Cerebellar cortex (tissue), 1 donor: ENCODE measurements at regions not wholly inside any gene's neighbourhood (a gene's known extent, or its start where the extent isn't known, plus 50 kb on each side); places are given as distances from the start of the nearest gene placed in this dataset.

Experiments used
- DNase-seq: peaks from one replicate; pipeline ENCODE4 v3.0.0-alpha.2; 2015; ENCODE audit warnings: low spot score

GRCh38 chr11:45473341-45473895 lies 187.3 kb upstream of the SYT13 start:
- peak; percentile 62 for DNase-seq

DNA sequence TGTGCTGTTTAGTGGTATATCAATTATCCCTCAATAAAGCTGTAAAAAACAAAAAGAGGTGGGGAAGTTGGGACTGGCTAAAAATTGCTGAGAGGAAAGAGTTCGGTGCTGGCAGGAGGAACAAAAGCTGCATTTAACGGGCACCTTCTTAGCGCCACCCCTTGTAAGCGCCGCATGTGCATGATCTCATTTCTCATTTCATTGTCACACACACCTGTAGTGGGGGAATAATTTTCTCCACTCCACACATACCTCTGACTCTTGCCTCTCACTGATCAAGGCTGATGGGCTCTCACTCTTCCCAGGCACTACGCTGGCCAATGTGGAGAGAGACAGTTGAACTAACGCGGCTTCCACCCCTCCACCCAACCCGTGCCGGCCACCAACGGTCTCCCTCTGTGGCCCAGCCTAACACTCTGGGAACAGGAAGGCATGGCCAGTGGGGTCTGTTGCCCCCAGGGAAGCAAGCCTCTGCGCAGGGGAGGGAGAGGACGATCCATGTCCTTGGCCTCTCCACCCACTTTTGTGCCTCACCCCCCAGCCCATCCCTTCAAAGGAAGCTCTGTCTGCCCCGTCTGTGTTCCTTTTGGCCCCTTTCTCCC lies 186.7 kb upstream of the SYT13 start:
- no peak for DNase-seq

DNA sequence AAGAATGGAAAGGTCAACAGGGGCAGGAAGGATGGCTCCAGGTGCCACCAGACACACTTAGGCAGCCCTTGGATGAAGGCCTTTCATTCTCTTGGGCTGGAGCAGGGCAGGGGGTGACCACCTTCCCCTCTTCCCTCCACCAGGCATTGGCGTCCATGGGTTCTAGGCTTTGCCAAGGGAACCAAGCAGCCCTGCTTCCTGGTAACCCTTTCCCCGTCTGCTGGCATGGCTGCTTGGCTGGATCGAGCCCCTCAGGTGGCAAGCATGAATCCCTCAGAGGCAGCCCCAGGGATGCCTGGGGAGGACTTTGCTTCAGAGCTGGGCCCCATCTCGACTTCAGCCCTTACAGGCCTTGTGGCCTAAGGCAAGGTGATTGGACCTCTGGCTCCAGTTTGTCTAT lies 185.1 kb upstream of the SYT13 start:
- DNase-seq, result no peak

DNA sequence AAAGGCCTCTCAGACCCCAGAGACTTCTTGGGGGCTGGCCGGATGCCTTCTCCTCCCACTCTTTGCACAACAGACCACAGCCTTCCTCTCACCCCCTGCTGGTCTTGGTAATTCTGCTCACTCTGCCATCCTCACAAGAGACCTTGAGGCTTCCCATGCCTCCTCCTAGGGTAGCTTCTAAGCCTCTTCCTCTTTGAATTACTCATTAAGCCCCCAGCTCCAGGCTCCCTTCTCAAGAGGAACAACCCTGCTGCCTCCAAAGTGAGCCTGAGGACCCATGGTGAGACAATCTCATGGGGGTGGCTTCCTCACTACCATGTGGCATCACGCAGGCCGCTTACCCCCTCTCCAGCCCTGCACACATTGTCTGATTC lies 184.6 kb upstream of the SYT13 start:
- no peak for DNase-seq

DNA sequence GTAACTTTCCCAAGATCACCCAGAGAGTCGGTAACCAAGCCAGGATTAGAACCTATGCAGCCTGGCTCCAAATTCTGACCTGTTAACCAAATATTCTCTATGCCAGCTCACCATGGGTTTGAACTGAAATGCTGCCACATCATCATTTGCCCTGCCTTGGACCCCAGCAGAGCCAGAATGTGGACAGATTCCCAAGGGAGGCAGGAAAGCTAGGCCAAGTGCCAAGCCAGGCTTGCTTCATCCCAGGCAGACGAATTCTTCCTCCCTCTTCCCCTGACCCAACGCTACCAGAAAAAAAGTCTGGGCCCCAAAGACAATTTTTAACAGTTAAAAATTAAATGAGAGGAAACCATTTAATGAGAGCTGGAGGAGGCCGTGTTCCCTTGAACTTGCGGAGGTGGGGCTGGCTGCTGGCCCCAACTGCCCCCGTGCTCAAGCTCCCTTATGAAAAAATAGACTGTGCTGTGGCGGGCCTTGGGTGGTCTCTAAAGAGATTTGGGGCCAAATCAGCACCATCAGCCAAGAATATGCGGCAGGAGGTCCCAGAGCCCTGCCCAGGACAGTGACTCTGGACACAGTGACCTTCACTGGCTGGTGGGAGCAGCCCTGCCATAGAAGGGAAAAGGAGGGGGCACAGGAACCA lies 184.1 kb upstream of the SYT13 start:
- no peak for DNase-seq

- DNase-seq, result no peak
Observed at GRCh38 chr11:45468267-45468856, 182.2 kb upstream of the SYT13 start.

GRCh38 chr11:45463541-45463940 lies 177.4 kb upstream of the SYT13 start:
- DNase-seq, result no peak

DNA sequence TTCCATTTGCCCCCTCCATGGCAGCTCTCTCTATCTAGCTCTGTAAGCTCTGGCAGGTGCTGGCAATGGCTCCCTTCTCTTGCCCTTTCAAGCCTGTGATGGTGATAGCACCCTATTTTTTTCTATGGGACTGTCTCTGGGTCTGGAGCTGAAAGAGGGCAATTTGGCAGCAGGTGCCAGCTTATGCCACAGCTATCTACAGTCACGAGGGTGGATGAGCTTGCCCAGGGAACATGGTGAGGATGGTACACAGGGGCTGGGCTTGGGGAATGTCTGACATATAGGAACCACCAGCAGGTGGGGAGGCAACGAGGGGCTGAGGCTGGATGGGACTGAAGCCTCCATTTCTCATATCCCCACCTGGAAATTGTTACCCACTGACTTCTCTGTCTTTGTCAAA lies 175.4 kb upstream of the SYT13 start:
- no peak for DNase-seq

- DNase-seq, result no peak
Observed at GRCh38 chr11:45459491-45459890, 173.3 kb upstream of the SYT13 start.

DNA sequence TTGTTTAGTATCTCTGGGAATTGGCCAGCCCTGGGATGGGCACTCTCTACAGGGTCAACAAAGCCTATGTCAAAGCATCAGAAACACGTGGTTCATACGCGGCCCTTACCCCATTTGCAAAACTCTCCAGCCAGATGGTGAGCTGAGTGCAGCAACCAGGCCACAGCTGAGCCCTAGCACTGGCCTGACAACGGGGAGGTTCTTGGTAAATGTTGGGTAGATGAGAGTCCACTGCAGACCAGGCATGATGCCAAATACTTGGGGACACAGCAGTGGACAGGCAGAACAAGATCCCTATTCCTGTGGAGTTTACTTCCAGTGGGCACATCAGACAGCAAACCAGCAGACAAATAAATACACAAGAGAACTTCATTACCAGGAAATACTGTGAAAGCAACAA lies 172.1 kb upstream of the SYT13 start:
- no peak for DNase-seq

- no peak for DNase-seq
Observed at GRCh38 chr11:45457649-45458048, 171.5 kb upstream of the SYT13 start.

DNA sequence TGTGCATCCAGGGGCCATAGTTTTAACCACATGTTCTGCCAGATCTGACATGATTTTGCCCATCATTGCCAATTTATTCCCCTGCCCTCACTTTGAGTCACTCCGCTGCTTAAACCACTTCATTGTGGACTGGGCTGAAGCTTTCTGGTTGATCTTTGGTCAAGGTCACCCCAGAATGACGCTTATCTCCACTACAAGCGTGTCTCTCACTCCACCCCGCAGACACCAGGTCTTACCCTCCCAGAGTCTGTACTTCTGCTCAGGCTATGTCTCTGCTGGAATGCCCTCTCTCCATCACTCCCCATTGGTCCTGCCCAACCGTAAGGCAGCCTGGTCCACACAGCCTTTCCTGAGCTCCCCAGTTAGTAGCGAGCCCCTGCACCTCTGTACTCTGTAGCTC lies 170.5 kb upstream of the SYT13 start:
- DNase-seq, result no peak

- DNase-seq, result no peak
Observed at GRCh38 chr11:45455536-45455935, 169.4 kb upstream of the SYT13 start.

DNA sequence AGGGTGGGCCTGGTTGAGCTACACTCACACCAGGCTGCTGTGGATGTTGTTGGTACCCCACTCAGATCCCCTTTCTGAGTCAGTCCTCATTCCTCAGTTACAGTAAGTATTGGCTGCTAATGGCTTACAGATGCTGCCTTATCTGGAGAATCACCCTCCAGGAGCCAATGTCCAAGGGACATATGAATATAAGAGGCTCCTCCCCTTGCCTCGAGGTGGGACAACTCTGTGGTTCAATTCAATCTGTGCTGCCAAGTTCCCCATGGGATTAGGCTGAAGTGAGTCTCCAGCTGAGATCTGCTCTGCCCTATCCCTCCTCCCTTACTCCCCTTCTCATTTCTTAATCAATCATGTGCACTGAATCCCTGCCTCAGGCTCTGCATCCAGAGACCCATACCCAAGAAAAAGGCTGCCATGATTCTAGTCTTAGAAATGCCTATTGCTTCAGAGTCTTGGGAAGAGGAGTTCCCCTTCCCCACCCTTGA lies 168.8 kb upstream of the SYT13 start:
- DNase-seq, result no peak

DNA sequence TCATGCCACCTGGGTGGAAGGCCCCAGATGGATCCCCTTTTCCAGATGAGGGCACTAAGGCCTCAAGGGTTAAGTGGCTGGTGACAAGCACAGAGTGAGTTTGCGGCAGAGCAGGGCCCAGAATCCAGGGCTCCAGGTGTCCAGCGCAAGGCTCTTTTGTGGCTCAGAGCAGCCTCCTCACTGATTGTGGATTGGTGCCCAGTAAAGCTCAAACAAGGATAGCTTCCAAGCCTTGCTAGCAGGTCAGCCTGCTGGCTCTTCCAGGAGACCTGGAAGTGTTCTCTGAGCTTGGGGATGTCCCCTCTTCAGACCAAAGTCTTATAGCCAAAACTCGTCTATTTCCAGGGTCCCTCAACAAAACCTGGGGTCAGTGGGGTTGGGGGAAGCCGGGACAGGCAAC lies 167.6 kb upstream of the SYT13 start:
- DNase-seq, result peak; percentile 79

DNA sequence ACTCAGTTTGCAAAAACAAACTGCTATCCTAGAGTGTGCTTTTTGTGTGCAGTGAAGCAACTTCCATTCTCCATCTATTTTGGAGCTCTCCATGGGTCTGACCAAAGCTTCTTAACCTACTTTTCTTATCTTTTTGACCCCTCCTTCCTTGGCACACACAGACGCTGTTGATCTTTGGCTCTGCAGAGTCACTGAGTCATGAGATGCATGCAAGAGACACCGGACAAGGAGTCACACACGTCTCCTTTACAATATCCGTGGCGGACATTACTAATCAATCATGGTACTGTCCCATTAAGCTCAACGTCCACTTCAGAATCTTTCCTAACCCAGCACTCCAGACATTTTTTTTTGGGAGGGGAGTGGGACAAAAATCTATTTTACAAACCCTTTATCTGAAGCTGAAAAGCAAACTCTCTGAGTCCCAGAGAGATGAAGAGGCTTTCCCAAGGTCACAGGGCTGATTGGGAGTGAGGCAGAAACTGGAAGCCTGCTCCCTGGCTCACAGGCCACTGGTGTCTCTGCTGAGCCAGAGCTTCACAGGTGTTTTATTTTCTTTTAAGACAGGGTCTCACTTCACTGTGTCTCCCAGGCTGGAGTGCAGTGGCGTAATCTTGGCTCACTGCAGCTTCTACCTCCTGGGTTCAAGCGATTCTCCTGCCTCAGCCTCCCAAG lies 165.8 kb upstream of the SYT13 start:
- DNase-seq, result no peak

- no peak for DNase-seq
Observed at GRCh38 chr11:45450189-45450588, 164.0 kb upstream of the SYT13 start.

GRCh38 chr11:45449036-45449601 lies 163.0 kb upstream of the SYT13 start:
- no peak for DNase-seq

- no peak for DNase-seq
Observed at GRCh38 chr11:45448561-45448960, 162.4 kb upstream of the SYT13 start.

GRCh38 chr11:45446998-45447397 lies 160.9 kb upstream of the SYT13 start:
- DNase-seq, result no peak

DNA sequence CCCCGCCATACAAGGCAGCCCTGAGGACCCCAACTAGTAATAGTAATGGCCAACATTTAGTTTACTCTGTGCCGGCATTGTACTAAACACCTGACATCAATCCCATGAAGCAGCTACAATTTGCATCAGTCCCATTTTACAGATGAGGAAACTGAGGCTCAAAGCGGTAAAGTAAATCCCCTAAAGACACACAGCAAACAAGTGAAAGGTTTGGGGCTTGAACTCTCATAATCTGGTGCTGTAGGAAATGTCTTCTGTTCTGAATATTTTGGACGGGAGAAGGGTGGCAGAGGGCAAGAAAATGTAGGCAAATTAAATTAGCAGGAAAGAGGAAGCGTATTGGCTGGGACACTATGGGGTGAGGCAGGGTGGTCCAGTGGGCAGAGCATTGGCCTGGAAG lies 160.3 kb upstream of the SYT13 start:
- no peak for DNase-seq

- DNase-seq, result no peak
Observed at GRCh38 chr11:45444796-45445195, 158.7 kb upstream of the SYT13 start.

- DNase-seq, result no peak
Observed at GRCh38 chr11:45440111-45440510, 154.0 kb upstream of the SYT13 start.
